GM12878 (cell line): ENCODE measurements at regions not wholly inside any gene's neighbourhood (a gene's known extent, or its start where the extent isn't known, plus 50 kb on each side); places are given as distances from the start of the nearest gene placed in this dataset.

Experiments
- CTCF ChIP-seq, 3 experiments: IDR thresholded peaks in 2 of 3; conservative IDR thresholded peaks in 1 of 3; 2 replicates each; pipeline ENCODE4 v1.5.1; 2011; ENCODE audit warnings: low read depth in 3 of 3, low read length in 3 of 3, mild to moderate bottlenecking in 3 of 3, control low read depth in 2 of 3, moderate library complexity in 2 of 3, inconsistent platforms in 1 of 3, mixed read lengths in 1 of 3; ENCODE audit not compliant: control insufficient read depth in 2 of 3, insufficient read depth in 1 of 3; ENCODE audit errors: extremely low read depth in 1 of 3
- EZH2 ChIP-seq: IDR thresholded peaks from 2 replicates; pipeline ENCODE4 v1.6.1; 2012; ENCODE audit warnings: low read depth, mild to moderate bottlenecking, control low read depth, inconsistent platforms, low read length, borderline replicate concordance; ENCODE audit not compliant: control insufficient read depth
- HDAC6 ChIP-seq: fragments of 200-600 bp; sonication (generic); IDR thresholded peaks from one replicate; pipeline ENCODE4 v1.8.0; 2017; ENCODE audit warnings: antibody characterized with exemption; ENCODE audit not compliant: unreplicated experiment
- POLR2A ChIP-seq: IDR thresholded peaks from 2 replicates; pipeline ENCODE4 v1.6.1; 2011; ENCODE audit warnings: low read depth, mild to moderate bottlenecking, low read length

- TF ChIP-seq CTCF (IDR thresholded peaks at IDR 0.05 in 2 of 3, conservative IDR thresholded peaks at IDR 0.05 in 1 of 3; ENCODE audit: control insufficient read depth in 2 of 3, extremely low read depth in 1 of 3, insufficient read depth in 1 of 3, low read depth in 3 of 3, low read length in 3 of 3) (no peak), POLR2A (no peak), EZH2 (no peak), HDAC6 (no peak)
Measured at GRCh38 chr11:91220476-91221202, 997.8 kb upstream of the CHORDC1 start.
